ENCODE measurements at regions not wholly inside any gene's neighbourhood (a gene's known extent, or its start where the extent isn't known, plus 50 kb on each side); places are given as distances from the start of the nearest gene placed in this dataset.
"Not testable (repeated sequence)": the region's sequence is repeated elsewhere in the genome, so short reads cannot be mapped to it uniquely, and the experiment has no call there.

GRCh38 chr16:51985126-51985525 is 561.8 kb downstream of the TOX3 start:
- Histone ChIP-seq H3K4me1 (ENCODE audit: insufficient read depth, low read length) (no peaks in the 10 kb centered on the region), H3K79me2 (ENCODE audit: insufficient read depth, low read length) (no peaks in the 10 kb centered on the region), H4K20me1 (ENCODE audit: insufficient read depth, low read length) (no peaks in the 10 kb centered on the region), H3K36me3 (ENCODE audit: insufficient read depth, low read length) (no peaks in the 10 kb centered on the region), H3K27ac (ENCODE audit: low read depth, low read length) (no peak overlapping the region), H3K4me3 (ENCODE audit: insufficient read depth, low read length) (no peak overlapping the region), H2AFZ (ENCODE audit: low read length) (no peak overlapping the region), H3K27me3 (ENCODE audit: insufficient read depth, low read length) (no peaks in the 10 kb centered on the region), H3K4me2 (ENCODE audit: insufficient read depth, low read length) (no peak overlapping the region), H3K9me3 (ENCODE audit: low read depth, low read length) (no peaks in the 10 kb centered on the region)
- no peak for DNase-seq (ENCODE audit: insufficient read length, low spot score, missing footprints)
- no peak for TF ChIP-seq CTCF (IDR thresholded peaks at IDR 0.05; ENCODE audit: extremely low read depth, low read depth, low read length)

GRCh38 chr16:51984395-51984794 is 562.5 kb downstream of the TOX3 start:
- H3K27me3 ChIP-seq (ENCODE audit: insufficient read depth, low read length), result no peaks in the 10 kb centered on the region
- H3K4me1 ChIP-seq (ENCODE audit: insufficient read depth, low read length), result no peaks in the 10 kb centered on the region
- no peaks in the 10 kb centered on the region for H3K36me3 ChIP-seq (ENCODE audit: insufficient read depth, low read length)
- no peak overlapping the region for H3K4me2 ChIP-seq (ENCODE audit: insufficient read depth, low read length)
- H3K4me3 ChIP-seq (ENCODE audit: insufficient read depth, low read length), result no peak overlapping the region
- no peaks in the 10 kb centered on the region for H3K79me2 ChIP-seq (ENCODE audit: insufficient read depth, low read length)
- no peak for DNase-seq (ENCODE audit: insufficient read length, low spot score, missing footprints)
- H3K27ac ChIP-seq (ENCODE audit: low read depth, low read length), result no peak overlapping the region
- no peak for TF ChIP-seq CTCF (IDR thresholded peaks at IDR 0.05; ENCODE audit: extremely low read depth, low read depth, low read length)
- no peaks in the 10 kb centered on the region for H3K9me3 ChIP-seq (ENCODE audit: low read depth, low read length)
- H2AFZ ChIP-seq (ENCODE audit: low read length), result no peak overlapping the region
- H4K20me1 ChIP-seq (ENCODE audit: insufficient read depth, low read length), result no peaks in the 10 kb centered on the region

GRCh38 chr16:51982715-51983680 is 563.9 kb downstream of the TOX3 start:
- Histone ChIP-seq H3K4me3 (ENCODE audit: insufficient read depth, low read length) (no peak overlapping the region), H3K27ac (ENCODE audit: low read depth, low read length) (no peak overlapping the region), H3K4me1 (ENCODE audit: insufficient read depth, low read length) (no peaks in the 10 kb centered on the region), H3K27me3 (ENCODE audit: insufficient read depth, low read length) (no peaks in the 10 kb centered on the region), H3K9me3 (ENCODE audit: low read depth, low read length) (no peaks in the 10 kb centered on the region), H2AFZ (ENCODE audit: low read length) (no peak overlapping the region), H3K36me3 (ENCODE audit: insufficient read depth, low read length) (no peaks in the 10 kb centered on the region), H3K79me2 (ENCODE audit: insufficient read depth, low read length) (no peaks in the 10 kb centered on the region), H3K4me2 (ENCODE audit: insufficient read depth, low read length) (no peak overlapping the region), H4K20me1 (ENCODE audit: insufficient read depth, low read length) (no peaks in the 10 kb centered on the region)
- peak; percentile 83 for DNase-seq (ENCODE audit: insufficient read length, low spot score, missing footprints)
- TF ChIP-seq CTCF (IDR thresholded peaks at IDR 0.05; ENCODE audit: extremely low read depth, low read depth, low read length), result peak; percentile 74

GRCh38 chr16:51981725-51982124 is 565.2 kb downstream of the TOX3 start:
- Histone ChIP-seq H3K27ac (ENCODE audit: low read depth, low read length) (no peak overlapping the region), H3K9me3 (ENCODE audit: low read depth, low read length) (no peaks in the 10 kb centered on the region), H3K4me2 (ENCODE audit: insufficient read depth, low read length) (no peak overlapping the region), H3K4me3 (ENCODE audit: insufficient read depth, low read length) (no peak overlapping the region), H2AFZ (ENCODE audit: low read length) (no peak overlapping the region), H3K79me2 (ENCODE audit: insufficient read depth, low read length) (no peaks in the 10 kb centered on the region), H3K36me3 (ENCODE audit: insufficient read depth, low read length) (no peaks in the 10 kb centered on the region), H4K20me1 (ENCODE audit: insufficient read depth, low read length) (no peaks in the 10 kb centered on the region), H3K4me1 (ENCODE audit: insufficient read depth, low read length) (no peaks in the 10 kb centered on the region), H3K27me3 (ENCODE audit: insufficient read depth, low read length) (no peaks in the 10 kb centered on the region)
- no peak for TF ChIP-seq CTCF (IDR thresholded peaks at IDR 0.05; ENCODE audit: extremely low read depth, low read depth, low read length)
- no peak for DNase-seq (ENCODE audit: insufficient read length, low spot score, missing footprints)

GRCh38 chr16:51977506-51977905 is 569.4 kb downstream of the TOX3 start:
- H4K20me1 ChIP-seq (ENCODE audit: insufficient read depth, low read length); H2AFZ ChIP-seq (ENCODE audit: low read length); H3K36me3 ChIP-seq (ENCODE audit: insufficient read depth, low read length); H3K4me1 ChIP-seq (ENCODE audit: insufficient read depth, low read length); H3K4me2 ChIP-seq (ENCODE audit: insufficient read depth, low read length); DNase-seq (ENCODE audit: insufficient read length, low spot score, missing footprints); H3K27me3 ChIP-seq (ENCODE audit: insufficient read depth, low read length); H3K27ac ChIP-seq (ENCODE audit: low read depth, low read length); H3K4me3 ChIP-seq (ENCODE audit: insufficient read depth, low read length); H3K9me3 ChIP-seq (ENCODE audit: low read depth, low read length); H3K79me2 ChIP-seq (ENCODE audit: insufficient read depth, low read length): not testable (repeated sequence)
